Smooth muscle cell of the brain vasculature (primary cell): ENCODE measurements at regions not wholly inside any gene's neighbourhood (a gene's known extent, or its start where the extent isn't known, plus 50 kb on each side); places are given as distances from the start of the nearest gene placed in this dataset.

Experiments used
- DNase-seq: peaks from one replicate; pipeline ENCODE4 v3.0.0-alpha.2; 2012; ENCODE audit warnings: low read depth, low spot score

- DNase-seq: no peak
These were observed 203.6 kb upstream of the SOX5 start for GRCh38 chr12:24153079-24153478.

DNA sequence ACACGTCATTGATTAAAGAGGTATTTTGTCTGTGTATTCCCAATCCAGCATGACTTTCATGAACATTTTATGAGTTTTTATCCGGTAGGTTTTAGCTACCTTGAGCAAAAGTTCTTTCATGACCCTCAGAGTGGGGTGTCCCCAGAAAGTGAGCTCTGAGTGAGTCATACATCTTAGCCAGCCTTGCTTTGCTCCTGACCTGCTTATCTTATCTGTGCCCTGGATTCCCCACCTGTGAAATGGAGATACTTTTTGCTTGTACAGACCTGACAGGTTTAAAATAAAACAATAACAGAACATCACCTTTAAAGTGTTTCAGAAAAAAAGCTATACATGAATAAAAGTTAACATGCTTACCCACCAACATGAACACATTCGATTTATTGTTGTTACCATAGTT lies 202.8 kb upstream of the SOX5 start:
- no peak for DNase-seq

GRCh38 chr12:24143928-24144327 lies 194.5 kb upstream of the SOX5 start:
- no peak for DNase-seq

DNA sequence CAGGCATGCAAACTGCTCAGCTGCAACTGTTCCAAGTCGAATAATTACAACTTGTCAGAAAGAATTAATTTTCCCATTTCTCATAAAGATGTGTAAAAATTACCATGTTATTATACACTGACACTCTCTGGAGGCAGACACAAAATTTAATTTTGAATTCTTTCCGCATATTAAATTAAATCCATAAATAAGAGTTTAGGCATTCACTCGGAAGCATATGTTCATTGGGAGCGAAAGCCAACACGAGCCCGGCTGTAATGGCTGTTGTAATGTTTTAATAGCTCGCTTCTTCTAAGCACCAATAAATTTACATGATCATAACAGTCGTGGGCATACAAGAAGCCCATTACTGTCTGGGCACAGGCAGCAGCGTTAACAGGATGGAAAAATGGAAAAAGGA lies 189.6 kb upstream of the SOX5 start:
- DNase-seq: no peak

DNA sequence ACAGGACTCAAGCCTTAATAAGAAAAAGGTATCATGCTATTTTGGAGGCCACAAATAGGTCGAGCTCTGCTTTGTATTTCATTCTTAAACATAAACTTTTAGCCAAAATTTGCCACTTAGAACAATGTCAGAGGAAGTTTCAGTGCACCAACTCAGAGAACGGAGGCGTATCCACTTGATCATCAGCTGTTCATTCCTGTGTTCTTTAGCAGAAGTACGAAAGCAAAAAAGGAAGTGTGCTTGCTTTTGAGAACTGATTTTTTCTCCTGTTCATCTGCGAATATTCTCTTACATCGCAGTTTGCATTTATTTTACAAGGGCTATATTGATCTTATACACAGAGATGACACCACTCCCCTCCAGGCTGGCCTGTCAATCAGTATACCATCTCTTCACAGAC lies 188.6 kb upstream of the SOX5 start:
- DNase-seq: no peak

DNA sequence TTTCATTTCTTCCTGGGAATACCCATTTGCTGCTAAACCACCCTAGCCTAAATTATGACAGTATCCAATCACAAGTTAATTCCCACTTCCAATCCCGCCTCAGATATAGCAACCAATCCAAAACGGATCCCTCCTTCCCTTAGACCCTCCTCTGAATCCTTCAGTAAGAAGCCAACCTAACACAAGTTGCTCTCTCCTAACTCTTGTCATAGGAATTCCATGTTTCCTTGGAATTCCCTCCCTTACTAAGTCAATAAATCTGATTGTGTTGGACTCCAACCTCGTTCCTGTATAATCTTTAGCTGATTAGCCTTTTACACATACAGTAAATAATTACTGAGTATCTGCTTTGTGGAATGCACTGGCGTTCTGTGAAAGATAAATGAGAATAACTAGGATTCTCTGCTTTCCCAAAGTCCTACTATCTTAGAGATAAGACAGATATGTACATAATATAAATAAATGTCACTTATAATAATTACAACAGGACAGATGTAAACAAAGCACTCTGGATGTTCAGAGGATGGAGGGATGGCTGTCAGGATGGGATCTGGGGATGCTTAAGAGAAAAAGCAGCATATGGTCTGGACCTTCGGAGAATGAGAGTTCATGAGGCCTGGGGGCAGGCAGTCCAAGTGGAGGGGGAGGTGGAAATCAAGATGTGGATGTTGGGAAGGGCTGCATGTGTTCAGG lies 185.8 kb upstream of the SOX5 start:
- DNase-seq: no peak

GRCh38 chr12:24134092-24134491 lies 184.6 kb upstream of the SOX5 start:
- DNase-seq: no peak

- no peak for DNase-seq
These were observed 183.9 kb upstream of the SOX5 start for GRCh38 chr12:24133384-24133783.

DNA sequence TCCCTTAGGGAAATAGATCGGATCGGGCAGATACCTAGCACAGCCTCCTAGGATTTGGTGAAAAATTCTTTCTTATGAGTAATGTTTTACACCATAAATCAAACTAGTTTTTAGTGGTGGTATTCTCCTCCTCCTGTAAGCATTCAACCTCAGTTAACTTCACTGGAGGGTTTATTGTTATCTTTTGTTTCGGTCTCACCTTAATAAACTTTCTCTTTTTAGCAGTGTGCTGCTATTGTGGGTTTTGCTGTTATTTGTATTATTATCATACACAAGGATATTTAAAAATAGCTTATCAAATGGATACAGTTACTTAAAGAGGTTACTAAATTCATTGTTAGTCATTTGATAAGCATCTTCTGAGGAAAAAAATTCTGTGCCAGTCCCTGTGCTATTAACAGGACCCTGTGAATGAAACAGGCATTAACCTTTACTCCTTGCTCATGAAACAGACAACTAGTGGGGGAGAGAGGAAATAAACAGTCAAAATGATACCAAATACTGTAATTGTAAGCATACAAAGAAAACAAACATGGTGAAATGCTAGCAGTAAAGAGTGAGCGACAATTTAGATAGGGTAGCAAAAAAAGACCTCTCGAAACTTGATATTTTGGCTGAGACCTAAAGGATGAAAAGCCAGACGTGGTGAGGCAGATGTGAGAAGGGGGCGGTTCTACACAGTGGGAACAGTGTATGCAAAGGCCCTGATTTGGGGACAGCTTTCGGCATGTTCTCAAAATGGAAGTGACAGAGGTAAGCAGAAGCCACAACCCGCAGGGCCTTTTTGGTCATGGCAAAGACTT lies 178.7 kb upstream of the SOX5 start:
- DNase-seq: no peak

DNA sequence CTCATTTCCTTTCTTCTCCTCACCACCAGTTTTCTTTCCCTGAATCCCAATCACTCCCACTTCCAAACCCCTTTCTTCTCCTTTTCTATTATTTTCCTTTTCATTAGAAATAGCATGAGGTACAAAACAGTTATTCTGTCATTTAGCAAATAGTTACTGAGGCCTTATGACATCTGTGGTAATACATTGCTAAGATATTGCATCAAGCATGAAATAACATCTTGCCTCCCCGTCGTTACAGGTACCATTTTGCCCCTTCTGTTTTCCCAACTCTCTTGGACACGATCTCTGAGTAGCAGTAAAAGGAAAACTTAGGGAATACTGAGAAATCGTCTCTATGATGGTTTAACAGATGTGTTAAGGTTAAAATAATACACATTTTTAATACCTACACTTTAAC lies 175.8 kb upstream of the SOX5 start:
- DNase-seq: no peak

GRCh38 chr12:24121911-24122310 lies 172.4 kb upstream of the SOX5 start:
- DNase-seq: no peak

- no peak for DNase-seq
These were observed 169.2 kb upstream of the SOX5 start for GRCh38 chr12:24118668-24119067.

- no peak for DNase-seq
These were observed 167.1 kb upstream of the SOX5 start for GRCh38 chr12:24116548-24116947.

DNA sequence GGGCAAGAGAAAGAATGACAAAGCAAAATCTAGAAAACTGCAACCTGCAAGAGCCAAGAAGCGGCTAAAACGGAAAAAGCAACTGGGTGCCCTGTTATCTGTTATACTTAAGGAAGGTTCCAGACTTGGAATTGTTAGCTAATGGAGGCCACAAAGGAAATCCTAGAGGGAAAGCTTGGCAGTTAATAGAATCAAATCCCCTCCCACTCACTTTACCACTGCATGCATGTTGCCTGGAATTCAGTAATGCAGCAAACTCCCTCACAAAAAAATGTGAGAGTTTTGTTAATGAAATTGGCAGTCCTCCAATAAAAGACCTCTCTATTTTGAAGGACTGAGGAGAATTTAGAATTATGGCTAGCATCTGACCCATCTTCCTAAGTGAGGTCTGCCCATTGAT lies 164.2 kb upstream of the SOX5 start:
- DNase-seq: no peak

DNA sequence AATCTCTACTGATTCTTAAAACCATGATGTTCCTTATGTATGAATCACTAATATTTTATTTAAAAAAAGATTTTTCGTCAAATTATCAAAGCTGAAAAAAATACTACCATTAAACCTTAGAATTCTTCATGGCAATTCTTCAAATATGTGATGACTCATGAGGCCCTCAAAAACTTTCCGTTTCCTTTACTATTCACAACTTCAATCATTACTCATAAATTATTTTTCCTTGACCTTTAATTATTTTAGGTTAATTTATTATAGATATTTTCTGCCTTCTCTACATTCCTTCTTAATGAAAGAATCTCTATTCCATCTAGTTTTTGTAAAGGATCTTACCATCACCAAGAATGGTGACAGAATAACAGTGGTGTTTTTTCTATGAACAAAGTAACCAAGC lies 162.1 kb upstream of the SOX5 start:
- no peak for DNase-seq

DNA sequence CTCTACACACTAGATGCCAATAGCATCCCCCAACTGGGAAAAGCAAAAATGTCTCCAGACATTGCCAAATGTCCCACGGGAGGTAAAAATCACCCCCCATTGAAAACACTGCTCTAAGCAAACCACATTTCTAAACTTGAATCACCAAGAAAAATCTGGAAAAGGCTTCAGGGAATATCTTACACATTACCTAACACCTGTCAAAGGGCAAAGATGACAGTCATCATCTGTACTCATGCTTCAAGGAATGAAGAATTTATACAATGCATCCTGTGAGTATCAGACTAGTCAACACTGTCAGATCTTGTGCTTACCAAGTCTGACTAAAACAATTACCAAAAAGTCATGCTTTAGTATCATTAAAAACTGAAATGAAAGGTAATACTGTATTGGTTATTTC lies 161.6 kb upstream of the SOX5 start:
- no peak for DNase-seq

DNA sequence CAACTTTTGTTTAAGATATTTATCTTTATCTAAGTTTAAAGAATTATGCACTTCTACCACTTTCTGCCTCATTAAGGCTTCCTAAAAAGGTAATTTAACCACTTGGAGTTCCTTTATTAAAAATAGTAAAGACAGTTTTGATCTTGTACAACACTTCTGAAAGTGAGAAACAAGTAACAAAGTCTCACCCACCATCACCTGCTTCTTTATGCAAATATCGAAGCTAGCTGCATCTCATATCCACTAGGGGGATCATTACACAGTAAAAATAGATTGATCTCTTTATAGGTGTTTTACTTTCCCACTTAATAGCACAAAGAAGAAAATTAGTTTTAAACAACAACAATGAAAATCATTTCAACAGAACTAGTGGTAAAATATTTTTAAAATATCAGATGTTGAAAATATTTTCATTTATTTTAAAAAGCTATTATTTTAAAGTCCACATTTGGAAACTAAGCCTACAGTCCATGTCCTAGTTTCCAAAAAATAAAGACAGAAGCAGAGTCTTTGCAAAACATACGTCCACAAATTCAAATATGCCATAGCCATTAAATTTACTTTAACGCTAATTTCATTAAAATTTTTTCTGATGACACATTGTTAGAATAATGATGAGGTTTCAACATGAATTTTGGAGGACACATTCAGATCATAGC lies 160.0 kb upstream of the SOX5 start:
- DNase-seq: peak; percentile 9

DNA sequence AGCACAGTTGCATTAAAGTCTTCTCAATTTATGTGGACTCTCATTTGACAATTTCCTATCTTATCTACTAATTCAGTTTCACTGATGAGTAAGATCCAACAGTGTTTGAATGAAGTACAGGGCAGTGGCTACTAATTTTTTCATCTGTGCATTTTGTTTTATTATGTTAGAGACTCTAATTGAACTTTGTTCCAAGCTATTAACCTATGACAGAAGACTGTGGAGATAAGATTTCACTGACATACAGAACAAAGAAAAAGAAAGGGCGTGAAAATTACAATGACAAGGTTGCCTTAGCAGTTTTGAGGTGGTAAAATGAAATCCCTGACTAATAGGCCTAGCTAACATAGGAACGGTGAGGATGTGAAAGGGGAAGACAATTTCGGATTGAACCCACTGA lies 153.2 kb upstream of the SOX5 start:
- DNase-seq: no peak

GRCh38 chr12:24099576-24099975 lies 150.1 kb upstream of the SOX5 start:
- no peak for DNase-seq

- no peak for DNase-seq
These were observed 145.8 kb upstream of the SOX5 start for GRCh38 chr12:24095245-24095644.

GRCh38 chr12:24089510-24089890 lies 140.0 kb upstream of the SOX5 start:
- DNase-seq: no peak

GRCh38 chr12:24088751-24089509 lies 139.5 kb upstream of the SOX5 start:
- no peak for DNase-seq
